GM19397 (cell line): ENCODE measurements at regions not wholly inside any gene's neighbourhood (a gene's known extent, or its start where the extent isn't known, plus 50 kb on each side); places are given as distances from the start of the nearest gene placed in this dataset.

ENCODE experiments used
- ATAC-seq: cut with Tn5 transposase; IDR thresholded peaks from one replicate; pipeline ENCODE4 v1.9.1; 2021; ENCODE audit warnings: mild to moderate bottlenecking, moderate library complexity; ENCODE audit not compliant: unreplicated experiment

DNA sequence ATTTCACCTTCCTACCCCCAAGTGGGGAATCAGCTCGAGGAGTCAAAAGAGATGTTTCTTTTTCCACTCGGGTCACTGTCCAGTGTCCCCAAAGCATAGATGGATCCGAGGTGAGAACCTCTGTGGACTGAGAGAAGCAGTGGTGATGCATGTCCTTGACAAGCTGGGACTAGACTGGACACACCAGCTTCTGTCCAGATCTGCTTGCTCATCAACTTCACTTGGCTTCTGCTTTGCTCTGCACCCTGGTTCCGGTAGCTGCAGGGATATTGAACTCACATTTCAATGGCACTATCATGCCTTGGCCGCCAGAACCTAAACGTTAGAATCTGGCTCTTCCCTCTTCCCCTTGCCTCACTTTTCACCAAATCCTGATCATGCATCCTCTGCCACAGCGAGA, 50.3 kb upstream of the CXCL12 start:
- no peak for ATAC-seq

DNA sequence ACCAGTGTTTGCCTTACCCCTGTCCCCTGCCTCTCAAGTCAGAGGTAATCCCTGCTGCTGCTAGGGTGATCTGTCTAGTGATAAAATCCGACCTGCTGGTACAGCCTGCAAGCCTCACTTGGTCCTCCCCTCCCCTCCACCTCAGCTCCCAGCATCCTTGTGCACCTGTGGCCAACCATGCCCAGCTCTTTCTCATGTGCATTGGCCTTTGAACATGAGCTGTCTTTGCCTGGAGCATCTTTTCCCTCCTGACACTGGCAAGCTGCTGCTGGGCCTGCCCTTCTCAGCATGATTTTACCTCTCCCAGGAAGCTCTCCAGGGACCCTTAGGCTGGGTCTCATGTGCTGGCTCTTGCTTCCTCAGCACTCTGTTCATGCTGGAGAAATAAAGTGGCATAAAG, 51.3 kb upstream of the CXCL12 start:
- ATAC-seq, result no peak

DNA sequence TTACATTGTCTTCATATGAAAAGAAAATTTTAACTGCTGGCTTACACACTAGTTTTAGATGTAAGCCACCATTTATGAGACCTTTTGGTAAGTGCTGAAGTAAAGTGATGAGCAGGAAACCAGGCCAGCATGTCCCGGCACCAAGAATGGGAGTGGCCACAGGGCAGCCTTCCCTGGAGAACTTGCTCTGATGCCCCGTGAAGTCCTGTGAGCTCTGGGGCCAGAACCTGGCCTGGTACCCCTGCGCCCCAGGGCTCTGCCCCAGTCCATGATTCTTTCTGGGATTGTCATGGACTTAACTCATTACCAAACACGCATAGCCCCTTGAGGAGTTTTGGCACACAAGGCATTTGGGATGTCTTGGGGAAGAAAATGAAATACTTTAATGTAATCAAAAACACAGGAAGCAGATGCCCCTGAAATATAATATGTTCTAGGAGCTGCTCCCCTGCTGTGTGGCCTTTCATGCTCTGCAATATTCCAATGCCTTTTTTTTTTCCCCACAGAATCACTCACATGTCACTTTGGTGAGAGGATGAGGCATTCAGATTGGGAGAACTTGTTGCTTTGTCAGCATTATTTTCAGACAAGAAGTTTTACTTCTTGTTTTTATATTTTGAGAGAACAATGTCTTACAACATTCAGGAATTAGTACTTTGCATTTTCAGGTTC, 53.1 kb upstream of the CXCL12 start:
- no peak for ATAC-seq

GRCh38 chr10:44439239-44439957, 54.5 kb upstream of the CXCL12 start:
- no peak for ATAC-seq

DNA sequence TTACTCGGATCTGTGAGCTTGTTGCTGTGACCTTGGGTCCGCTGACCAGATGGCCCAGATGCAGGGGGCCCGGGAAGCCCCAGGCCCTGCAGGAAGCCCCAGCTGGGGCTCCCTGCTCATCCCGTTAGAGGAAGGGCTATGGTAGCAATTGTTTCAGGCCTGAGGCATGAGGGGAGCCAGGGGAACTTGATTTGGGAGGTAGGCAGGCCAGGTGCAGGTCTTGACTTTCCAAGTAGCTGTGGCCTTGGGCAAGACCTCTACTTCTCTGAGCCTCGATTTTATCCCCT, 55.0 kb upstream of the CXCL12 start:
- no peak for ATAC-seq

- ATAC-seq, result no peak
Measured at GRCh38 chr10:44457259-44457658, 72.4 kb upstream of the CXCL12 start.

DNA sequence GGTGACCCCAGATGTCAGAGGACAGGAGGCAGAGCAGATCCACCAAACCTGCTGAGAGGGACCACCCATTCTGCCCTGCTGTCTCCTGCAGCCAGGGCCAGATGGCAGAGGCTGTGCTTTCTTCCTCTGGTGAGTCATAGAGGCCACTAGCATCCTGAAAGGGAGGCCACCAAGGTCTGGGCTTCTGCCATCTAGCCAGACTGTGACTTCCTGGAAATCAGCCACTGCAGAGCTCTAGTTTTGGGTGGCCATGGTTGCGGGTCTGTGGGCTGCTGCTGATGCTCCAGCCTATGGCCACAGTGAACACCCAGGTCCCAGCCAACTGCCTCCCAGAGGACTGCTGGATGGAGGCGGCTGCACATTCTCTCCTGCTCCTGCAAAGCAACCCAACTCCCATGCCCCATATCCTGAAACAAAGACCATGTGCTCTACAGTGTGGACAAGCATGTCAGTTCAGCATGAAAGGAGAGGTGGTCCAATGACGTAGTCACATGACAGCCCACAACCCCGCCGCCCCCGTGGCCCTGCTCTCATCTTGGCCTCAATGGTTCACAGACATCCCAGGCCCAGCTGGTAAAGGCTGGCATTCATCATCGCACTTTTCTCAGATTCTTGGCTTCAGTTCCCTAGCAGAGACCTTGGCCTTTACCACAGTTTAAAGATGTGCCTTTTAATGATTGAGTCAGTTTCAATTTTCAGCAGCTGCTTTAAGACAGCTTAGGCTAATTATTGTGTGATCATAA, 73.9 kb upstream of the CXCL12 start:
- ATAC-seq, result no peak

GRCh38 chr10:44459671-44460070, 74.8 kb upstream of the CXCL12 start:
- ATAC-seq, result no peak

- ATAC-seq, result no peak
Measured at GRCh38 chr10:44460416-44460815, 75.5 kb upstream of the CXCL12 start.

- no peak for ATAC-seq
Measured at GRCh38 chr10:44462338-44462914, 77.5 kb upstream of the CXCL12 start.

DNA sequence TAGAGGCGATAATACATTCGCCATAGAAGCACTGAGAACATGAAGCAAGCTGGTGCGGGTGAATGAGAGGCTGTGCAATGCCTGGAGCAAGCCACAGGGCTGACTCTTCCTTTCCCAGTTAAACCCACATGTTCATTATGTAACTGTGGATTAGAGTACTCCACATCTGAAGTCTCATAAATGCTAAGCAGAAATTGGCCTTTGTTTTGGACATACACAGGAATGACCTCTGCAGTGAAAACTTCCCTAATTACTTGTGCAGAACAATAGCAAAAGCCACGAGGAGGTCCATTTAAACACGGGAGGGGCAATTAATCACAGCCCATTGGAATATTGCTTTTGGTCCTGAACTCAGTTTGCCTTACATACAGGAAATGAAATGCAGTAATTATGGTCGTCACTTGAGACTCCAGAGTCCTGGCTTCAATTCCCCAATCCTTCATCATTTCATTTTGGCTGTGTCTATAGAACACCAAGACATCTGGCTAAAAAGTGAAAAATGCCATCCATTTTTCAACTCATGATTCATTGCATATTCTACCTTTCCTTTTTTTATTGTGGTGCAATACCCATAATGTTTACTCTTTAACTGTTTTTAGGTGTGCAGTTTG, 78.7 kb upstream of the CXCL12 start:
- no peak for ATAC-seq

- ATAC-seq, result no peak
Measured at GRCh38 chr10:44464503-44464902, 79.6 kb upstream of the CXCL12 start.

DNA sequence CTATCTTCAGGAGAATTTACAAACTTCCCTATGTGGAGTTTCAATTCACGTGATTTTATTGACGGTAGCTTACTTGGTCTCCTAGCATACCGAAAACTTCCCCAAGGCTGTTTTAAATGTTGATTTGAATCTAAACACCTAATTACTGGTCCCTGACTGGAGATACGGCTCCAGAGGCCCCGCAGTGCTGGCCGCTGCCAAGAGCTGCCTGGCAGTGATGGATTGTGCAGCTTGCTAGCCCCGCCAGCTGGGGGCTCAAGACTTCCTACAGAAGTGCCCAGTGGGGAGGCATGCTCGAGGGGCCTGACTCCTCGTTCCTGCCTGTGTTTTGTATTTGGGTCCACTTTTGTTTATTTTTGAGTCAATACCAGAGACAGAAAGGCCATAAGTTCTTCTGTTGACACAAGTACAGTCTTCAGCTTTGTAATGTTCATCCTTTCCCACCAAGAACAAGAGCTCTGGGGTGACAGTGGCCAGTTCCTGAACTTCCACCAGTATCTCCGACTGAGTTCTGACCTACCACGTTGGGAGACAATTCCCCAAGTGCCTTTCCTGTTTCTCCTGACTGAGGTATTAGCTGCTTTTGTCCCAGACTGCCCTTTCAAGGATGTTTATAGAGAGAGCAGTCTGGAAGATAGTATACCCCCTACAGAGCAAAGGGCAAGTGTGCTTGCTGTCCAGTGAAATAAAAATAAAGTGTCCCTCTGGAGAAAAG, 80.7 kb upstream of the CXCL12 start:
- no peak for ATAC-seq

DNA sequence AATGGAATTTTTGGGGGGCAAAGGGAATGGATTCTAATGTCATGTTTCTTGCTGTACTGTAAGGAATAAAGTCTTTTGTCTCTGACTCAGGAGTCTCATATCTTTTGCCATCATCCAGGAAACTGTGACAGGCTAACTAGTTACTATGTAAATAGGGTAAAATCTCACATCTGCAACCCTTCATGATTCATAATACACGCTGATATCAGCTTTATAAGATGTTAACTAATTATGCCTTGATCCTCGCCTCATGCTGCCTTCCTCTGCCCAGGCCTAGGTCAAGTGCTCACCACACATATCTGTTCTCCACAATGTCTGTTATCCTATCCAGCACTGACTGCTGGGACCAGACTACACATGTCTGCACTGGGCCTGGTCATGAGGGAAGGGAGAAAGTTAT, 81.3 kb upstream of the CXCL12 start:
- ATAC-seq, result no peak

- ATAC-seq, result no peak
Measured at GRCh38 chr10:44467090-44467489, 82.2 kb upstream of the CXCL12 start.

- ATAC-seq, result no peak
Measured at GRCh38 chr10:44467900-44468299, 83.0 kb upstream of the CXCL12 start.

DNA sequence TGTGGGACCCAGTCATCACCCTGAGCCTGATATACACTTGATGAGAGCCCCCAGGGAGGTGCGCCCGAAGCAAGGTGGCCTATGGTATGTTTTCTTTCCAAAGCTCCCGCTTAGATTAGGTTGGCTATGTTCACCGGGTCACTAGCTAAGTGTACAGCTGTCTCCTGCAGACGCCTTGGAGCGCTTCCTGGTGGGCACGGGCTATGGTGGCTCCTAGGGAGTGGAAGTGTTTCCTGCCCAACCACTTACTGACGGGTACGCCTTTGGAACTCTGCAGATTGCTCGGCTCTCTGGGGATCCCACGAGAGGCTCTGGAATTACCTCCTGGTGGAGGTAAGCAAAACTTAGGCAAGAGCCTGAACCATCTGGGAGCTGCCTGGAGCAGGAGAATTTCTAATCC, 83.6 kb upstream of the CXCL12 start:
- no peak for ATAC-seq

GRCh38 chr10:44468965-44469364, 84.1 kb upstream of the CXCL12 start:
- ATAC-seq, result no peak

DNA sequence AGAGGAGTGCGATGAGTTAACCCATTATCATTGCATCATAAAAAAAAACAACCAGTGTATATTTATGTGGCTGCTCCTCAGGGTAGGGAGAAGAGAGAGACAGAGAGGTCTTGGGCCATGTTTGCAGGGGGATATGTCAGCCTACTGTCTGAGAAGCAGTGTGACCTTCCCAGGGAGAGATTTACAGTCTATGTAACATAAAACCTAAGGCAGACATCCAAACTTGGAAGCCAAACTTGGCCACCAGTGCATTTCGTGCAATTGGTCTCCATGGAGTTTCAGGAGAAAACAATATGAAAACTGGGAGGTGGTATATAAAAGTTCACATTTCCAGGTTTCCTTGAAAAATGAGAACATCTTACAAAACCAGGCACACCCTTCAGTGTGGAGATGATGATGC, 85.9 kb upstream of the CXCL12 start:
- no peak for ATAC-seq

GRCh38 chr10:44471410-44471809, 86.5 kb upstream of the CXCL12 start:
- no peak for ATAC-seq

GRCh38 chr10:44473146-44473545, 88.2 kb upstream of the CXCL12 start:
- ATAC-seq, result no peak
